GM18498 (cell line): ENCODE measurements at regions not wholly inside any gene's neighbourhood (a gene's known extent, or its start where the extent isn't known, plus 50 kb on each side); places are given as distances from the start of the nearest gene placed in this dataset.

Experiments used
- ATAC-seq: cut with Tn5 transposase; IDR thresholded peaks from one replicate; pipeline ENCODE4 v1.9.1; 2021; ENCODE audit warnings: mild to moderate bottlenecking, moderate library complexity; ENCODE audit not compliant: unreplicated experiment

DNA sequence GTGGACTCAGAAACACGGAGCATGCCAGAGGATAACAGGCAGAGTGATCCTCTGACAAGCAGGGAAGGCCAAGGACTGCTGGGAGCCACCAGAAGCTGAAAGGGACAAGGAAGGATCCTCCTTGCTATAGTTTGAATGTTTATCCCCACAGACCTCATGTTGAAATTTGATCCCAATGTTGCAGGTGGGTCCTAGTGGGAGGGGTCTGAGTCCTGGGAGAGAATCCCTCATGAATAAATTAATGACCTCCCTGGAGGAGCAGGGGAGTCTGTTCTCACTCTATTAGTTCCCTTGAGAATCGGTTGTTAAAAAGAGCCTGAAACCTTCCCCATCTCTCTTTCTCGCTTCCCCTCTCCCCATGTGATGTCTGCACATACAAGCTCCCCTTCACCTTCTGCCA lies 124.4 kb downstream of the FBXO15 start:
- no peak for ATAC-seq

DNA sequence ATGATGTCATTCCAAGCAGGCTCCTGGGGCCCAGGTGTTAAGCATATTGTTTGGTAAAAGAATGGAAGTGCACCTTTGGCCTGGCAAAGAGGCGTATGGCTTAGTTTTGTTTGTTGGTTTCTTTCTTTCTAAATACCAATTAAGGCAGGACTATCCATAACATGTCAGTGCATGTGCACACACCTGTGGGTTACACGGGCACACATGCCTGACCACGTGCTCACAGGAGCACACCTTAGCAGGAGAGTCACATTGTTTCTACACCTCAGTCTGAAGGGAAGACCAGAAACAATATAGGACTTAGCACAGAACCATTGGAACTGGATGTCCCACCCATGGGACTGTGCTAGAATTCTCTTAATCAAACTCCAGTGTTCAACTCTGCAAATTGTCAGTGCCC lies 127.8 kb downstream of the FBXO15 start:
- no peak for ATAC-seq

DNA sequence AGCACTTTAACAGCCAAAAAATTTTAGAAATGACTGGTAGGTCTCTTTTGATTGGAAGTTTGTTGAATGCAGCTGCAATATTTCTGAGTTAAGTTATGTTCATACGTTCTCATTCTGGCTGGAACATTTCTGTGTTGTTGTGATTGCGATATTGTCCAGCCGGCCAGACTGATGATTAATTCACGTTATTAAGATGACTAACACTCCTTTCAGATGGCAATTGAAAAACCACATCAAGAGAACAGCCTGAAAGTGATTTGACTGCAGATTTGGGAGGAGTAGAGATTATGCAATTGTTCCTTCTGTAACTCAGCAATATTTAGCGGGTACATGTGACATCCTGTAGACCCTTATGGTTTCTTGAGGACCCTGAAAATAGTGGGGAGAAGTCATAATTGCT lies 133.7 kb downstream of the FBXO15 start:
- no peak for ATAC-seq

DNA sequence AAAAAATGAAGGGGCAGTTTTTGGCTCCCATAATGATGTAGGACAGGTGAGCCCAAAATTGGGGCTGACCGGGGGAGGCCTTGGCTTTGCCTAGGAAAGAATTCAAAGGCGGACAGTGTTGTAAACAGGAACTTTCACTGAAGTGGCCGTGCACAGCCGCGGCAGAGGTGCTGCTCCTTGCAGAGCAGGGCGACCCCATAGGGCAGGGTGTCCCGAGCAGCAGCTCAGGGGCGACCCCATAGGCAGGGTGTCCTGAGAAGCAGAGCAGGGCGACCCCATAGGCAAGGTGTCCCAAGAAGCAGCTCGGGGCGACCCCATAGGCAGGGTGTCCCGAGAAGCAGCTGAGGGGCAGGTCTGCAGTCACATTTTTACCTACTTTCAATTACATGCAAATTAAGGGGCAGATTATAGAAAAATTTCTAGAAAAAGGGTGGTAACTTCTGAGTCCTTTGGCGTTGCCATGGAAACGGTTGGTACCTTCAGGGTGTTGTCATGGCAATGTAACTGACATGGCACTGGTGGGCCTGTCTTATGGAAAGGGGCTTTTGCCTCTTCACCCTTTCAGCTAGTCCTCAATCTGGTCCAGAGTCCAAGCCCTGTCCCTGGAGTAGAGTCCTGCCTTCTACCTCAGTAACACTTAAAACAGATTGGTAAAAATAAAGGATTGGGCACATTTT lies 134.5 kb downstream of the FBXO15 start:
- ATAC-seq, result no peak

DNA sequence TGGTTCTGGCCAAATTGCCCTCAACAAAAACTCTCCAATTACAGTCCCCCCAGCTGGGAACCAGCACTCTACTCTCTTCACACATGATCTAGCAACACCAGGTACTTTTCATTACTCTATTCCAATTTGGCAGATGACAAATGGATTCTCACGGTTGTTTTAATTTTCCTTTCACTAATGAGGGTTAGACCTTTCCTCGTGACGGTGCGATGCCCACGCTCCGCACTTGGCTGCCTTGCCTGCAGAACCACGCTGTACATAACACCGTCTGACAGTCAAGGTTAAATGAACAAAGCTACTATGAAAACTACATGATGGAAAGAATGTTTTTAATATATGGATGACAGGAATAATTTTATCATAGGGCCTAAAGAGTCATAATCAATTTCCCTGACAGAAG lies 141.5 kb downstream of the FBXO15 start:
- ATAC-seq, result no peak

DNA sequence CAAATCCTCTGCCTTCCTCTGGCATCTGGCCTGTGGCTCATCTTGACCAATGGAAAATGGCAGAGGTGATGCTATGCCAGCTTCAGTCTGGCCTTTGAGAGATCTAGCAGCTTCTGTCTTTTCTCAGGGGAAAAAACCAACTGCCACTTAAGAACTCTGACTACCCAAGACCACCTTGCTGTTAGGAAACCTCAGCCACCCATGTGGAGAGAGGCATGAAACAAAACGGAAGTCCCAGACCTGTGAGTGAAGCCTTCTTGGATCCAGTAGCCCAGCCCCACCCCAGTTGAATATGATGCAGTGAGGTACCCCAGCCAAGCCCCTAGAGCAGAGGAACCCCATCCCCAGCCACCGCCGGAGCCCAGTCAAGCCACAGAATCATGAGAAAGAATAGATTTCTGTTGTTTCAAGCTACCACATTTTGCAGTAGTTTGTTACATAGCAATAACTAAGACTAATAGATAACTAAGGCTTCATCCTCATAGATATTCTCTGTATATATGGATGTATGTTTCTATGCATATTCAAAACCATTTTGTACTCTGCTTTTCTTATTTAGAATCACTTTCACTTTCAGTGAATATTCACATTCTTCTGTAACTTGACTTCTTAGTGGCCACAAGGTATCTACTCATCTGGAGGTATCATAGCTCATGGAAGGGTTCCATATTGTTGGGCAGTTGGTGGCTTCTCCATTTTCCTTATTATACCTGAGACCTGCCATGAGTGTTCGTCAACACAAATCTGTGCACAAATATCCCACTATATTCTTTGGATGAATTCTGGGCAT lies 142.1 kb downstream of the FBXO15 start:
- ATAC-seq, result no peak

DNA sequence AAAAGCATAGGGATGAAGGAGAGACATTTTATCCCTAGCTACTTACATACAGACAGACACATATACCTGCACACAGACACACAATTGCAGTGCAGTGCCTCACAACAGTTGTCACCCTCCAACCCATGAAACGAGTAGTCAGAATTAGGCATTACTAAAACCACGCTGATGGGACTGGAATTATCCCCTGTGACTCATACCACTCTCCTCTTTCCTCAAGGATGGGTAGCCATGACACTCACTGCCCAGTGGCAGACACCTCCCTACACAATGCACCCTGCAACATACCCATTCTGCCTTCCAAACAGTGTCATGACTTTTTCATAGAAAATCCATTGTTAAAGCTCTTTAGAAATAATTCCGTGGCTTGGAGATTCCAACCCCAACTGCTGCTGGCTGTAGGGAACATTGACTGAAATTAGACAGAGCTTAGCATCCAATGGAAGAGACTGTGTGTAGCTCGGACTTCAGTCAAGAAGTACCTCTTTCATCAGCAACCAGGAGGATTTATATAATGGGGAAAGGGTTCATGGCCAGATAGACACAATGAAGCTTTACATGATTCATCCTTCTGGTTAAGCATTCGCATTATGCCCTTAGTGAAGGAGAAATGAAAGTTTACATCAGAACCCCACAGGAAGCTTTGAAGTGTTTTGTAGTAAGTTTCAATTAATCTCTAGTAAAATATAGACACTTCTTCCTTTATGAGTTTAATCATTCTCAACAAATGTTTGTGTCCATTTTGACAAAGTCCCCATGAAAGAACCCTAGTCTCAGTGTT lies 155.2 kb downstream of the FBXO15 start:
- ATAC-seq, result no peak

DNA sequence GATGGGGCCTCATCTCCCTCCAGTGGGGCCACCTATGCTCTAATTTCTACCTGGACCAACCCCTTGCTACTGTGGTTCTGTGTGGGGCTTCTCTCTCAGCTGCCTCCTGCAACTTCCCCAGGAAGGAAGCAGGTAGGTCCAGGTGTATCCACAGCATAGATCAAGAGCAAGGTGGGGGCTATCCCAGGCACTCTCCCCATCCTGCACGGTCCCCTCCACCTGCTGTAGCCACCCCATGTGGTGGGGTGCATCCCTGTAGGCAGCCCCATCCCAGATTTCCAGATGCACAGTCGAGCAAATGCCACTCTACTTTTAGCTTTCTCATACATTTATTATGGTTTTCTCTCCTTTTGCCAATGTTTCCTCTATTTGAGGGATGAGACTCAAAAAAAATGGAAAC lies 156.1 kb downstream of the FBXO15 start:
- ATAC-seq, result no peak

DNA sequence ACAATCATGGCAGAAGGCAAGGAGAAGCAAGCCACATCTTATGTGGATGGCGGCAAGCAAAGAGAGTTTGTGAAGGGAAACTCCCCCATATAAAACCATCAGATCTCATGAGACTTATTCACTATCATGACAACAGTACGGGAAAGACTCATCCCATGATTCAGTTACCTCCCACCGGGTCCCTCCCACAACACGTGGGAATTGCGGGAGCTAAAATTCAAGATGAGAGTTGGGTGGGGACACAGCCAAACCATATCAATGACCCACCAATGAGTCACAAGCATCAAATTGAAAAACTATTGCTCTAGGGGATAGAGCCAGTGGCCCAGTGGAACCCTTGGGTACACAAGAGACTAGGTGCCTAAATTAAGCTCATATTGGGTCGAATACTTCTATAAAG lies 157.4 kb downstream of the FBXO15 start:
- no peak for ATAC-seq

DNA sequence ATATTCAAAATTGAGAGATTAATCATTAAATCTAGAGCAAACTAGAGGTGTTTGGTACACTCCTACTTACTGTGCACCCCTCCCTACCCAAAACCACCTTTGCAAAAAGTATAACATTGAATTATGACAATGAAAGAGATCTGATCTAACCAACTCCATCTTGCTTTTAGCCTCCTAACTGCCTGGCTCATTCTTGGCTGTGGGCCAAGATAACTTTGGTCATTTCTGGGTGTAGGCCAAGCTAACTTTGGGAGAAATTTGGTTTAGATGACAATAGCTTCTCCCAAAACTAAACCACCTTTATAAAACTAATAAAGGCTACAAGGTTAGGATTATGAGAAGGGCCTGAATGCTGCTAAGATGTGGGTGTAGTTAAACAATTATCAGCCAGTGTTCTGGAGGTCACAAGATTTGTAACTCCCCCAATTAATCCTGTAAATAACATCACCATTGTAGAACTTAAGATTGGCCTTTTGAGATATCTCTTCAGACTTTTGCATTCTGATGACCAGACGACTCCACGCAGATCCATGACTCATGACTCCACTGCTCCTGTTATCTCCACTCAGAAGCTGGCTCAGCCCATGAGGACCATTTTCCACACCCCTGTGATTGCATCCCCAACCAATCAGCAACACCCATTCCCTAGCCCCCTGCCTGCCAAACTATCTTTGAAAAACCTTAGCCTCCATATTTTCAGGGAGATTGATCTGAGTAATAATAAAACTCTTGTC lies 160.2 kb downstream of the FBXO15 start:
- no peak for ATAC-seq

DNA sequence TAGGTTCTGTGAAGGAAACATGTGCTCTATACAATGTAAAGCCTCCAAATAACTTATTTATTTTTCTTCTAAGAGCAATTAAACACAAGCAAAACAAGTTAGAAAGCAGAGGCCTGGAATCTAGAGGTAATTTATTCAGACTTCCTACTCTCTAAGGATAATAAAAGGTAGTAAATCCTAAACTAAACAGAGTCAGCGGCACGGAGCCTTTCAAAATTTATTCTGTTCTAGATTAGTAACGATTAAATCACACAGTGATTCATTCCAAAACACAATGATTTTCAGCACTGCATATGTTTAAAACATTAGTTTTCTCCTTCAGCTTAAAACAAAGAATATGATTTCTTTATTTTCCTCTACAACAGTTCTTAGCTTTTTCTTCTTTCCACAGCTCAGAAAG lies 160.9 kb downstream of the FBXO15 start:
- ATAC-seq, result no peak

DNA sequence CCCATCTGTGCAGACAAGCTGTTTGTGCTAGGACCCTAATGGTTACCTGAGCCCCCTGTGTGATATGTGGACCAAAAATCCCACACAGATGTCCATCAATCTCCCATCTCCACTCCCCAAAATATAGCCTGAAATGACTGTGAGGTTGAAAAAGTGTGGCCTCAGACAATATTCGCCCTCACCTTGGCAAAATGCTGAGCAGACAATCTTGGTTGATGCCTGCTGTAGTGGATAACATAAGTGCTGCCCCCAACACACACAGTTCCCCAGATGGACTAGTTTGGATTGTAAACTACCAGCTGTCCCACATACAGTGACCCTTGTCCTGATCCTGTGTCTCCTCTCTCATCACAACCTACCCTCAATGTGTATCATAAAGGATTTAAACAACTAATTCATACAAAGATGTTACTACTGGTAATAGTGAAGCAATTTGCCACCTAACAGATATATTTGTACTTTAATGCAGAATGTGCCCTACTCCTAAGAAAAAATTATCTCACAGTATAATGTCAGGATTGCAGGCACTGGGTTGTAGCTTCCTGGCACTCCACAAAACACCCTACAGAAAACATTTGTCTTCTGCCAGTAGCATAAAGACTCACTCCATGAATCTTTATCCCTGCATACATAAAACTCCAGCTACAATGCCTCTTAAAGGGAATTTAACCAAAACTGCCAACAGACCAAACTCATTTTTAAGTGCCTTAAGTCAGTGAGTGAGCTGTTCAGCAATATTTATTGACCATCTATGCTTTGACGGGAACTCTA lies 161.6 kb downstream of the FBXO15 start:
- ATAC-seq, result no peak

DNA sequence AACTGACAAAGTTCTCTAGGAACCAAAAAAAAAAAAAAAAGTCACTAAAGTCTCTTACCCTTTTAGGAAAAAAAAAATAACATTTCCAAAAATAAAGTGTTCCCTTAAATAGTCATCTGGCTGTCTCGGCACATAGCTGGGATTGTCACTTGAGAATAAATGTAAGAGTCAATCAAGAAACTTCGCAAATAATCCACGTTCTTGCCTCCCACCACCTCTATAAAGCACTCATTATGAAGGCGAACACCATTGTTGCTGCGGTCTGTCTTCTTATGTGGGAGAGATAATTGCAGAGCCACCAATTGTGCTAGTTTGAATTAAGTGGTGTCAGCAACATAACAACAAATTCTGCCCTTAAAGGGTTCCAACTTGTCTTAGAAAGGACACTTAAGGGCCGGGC lies 163.7 kb downstream of the FBXO15 start:
- ATAC-seq, result no peak

DNA sequence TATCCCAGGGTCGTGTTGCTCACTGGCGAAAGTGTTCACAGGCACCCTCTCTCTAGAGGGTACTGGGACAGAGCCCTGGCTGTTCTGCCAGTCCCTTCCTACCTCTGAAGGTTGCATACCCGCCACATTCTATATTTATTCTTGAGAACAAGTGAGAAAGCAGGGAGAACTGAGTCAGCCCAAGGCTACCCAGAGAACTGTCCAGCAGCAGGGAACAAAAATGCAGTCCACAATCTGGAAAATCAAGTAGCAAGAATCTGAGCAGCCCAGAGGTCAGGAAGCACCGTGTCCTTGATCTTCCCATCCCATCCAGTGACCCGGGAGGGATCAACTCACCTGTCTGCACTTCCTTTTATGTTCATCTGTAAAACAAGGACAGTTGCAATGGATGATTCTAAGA lies 164.1 kb downstream of the FBXO15 start:
- no peak for ATAC-seq

DNA sequence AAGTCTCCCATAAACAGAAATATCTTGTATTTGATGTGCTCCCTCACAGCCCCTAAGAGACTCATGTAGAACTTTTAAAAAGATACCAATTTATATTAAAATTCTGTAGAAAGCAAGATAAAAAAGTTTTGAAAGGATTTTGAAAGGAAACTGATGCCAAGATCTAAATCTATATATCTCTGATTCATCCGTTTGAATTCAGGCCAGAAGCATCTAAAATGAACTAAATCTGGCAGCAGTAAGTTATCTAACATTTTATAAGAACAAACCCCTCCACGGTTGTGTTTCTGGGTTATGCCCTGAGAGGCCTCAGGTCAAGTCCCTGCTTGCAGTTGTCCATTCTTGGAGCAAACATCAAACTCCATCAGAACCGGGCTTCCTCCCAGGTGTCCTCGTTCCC lies 165.8 kb downstream of the FBXO15 start:
- no peak for ATAC-seq

DNA sequence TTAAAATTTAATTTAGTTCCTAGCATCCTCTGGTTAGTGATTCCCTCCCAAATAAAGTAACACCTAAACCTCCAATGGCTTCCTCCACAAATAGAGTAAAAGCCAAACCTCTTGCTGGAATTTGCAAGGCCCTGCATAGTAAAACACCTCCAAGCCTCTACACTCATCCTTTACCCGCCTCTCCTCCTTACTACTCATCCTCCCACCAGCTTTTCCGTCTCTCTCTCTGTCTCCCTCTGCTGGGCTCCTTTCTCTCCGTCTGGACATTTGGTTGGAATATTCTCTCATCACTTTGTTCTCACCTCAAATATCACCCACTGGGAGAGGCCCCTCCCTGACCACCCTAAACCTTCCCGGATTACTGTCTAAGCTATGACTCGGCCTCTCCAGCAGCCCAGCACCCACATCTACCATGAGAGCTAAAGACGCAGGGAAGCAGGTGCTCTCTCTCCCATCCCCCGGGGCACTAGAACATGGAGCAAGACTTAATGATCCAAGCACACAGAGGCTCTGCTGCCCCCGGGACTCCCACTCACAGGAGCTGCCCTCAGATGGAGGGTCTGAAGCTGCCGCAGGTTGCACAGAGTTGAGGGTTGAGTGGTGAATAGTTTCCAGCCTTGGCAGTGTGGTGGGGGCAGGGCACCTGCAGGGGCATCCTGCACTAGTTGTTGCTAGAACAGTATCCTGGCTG lies 167.2 kb downstream of the FBXO15 start:
- no peak for ATAC-seq

DNA sequence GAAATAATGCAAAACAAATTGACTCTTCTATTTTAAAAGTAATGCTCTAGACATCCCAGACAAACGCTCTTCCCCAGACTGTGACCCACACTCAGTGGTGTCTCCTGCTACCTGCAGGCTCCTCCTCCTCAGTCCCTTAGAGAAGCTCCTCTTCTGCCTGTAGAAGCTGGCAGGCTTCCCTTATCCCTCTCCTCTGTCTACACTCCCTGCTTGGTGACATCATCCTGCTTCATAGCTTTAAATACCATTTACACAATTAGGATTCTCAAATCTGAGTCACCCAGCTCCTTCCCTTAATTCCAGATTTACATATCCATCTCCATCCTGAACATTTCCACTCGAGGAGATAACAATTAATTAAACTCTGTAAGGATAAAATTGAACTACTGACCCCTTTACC lies 167.9 kb downstream of the FBXO15 start:
- no peak for ATAC-seq

DNA sequence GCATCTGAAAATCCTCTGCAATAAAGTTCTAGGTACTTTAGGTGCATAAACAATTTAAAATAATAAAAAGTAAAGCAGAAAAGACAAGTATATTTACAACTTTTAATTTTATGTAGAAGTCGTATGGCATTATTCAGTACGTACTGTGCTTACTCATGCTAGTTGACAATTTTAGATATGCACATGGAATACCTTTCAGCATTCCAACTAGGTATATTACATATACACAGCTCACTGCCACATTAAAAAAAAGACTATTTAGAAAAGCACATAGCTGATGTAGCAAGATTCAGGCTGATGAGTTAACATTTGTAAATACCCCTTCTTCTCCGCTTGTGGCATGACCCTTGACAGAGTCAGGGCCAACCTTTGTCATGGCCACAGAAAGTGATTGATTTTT lies 171.2 kb downstream of the FBXO15 start:
- ATAC-seq, result no peak

DNA sequence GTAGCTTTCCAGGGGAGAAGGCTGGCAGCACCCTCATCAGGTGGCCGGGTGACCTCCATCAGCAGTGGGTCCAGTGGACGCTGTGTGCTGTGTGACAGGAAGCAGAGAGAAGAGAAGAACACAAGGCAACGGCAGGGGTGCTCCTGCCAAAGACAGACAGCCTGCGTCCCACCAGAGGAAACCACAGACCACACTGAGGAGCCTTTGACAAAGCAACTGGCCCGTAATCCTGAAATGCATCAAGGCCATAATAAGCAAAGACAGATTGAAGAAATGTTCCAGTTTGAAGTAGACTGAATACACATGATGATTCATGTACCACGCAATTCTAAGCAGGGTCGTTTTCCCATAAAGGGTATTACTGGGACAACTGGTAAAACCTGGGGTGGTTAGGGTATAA lies 172.4 kb downstream of the FBXO15 start:
- no peak for ATAC-seq

DNA sequence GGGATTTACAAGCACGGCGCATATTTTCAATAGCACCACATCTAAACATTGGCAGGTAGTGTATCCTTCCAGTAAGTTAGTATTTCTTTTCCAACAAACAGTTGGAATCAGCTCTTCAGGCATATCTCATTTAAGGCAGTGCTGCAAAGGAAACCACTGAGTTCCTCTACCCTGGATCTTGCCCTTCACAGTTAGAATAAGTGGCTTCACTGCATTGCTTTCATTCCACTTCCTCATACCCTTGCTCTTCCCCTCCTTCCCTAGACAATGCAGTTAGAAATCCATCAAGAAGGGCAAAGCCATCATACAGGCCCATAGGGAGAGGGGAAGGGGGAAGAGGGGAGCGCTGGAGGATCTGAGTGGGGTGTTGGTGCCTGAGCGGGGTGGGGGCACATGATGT lies 173.7 kb downstream of the FBXO15 start:
- no peak for ATAC-seq
